SU-DHL-6 (cell line): ENCODE measurements at regions not wholly inside any gene's neighbourhood (a gene's known extent, or its start where the extent isn't known, plus 50 kb on each side); places are given as distances from the start of the nearest gene placed in this dataset.

Experiments used
- H2AFZ ChIP-seq: fragments of 200-600 bp; sonication (generic); 2 replicates; pipeline ENCODE4 v1.6.1; 2014; ENCODE audit warnings: low read depth, mild to moderate bottlenecking, moderate library complexity, mixed read lengths, antibody characterized with exemption, low read length; ENCODE audit not compliant: severe bottlenecking
- H3F3A ChIP-seq: fragments of 200-600 bp; shearing (Covaris generic); 2 replicates; pipeline ENCODE4 v1.6.0; 2016; ENCODE audit warnings: antibody characterized with exemption, mild to moderate bottlenecking; ENCODE audit not compliant: insufficient read depth
- H3K27ac ChIP-seq: fragments of 200-600 bp; sonication (generic); 2 replicates; pipeline ENCODE4 v1.5.1; 2016; ENCODE audit warnings: low read depth, mild to moderate bottlenecking, low read length, moderate library complexity, mixed read lengths
- H3K27me3 ChIP-seq: fragments of 200-600 bp; sonication (generic), shearing (Covaris generic); 2 replicates; pipeline ENCODE4 v1.6.0; 2014; ENCODE audit warnings: mild to moderate bottlenecking, low read length
- H3K36me3 ChIP-seq: fragments of 200-600 bp; sonication (generic); 2 replicates; pipeline ENCODE4 v1.6.1; 2014; ENCODE audit warnings: mild to moderate bottlenecking, low read length, mixed read lengths
- H3K4me2 ChIP-seq: fragments of 300-600, 200-600 bp; shearing (Covaris generic), sonication (generic); 2 replicates; pipeline ENCODE4 v1.6.0; 2014; ENCODE audit warnings: low read length, low read depth, mild to moderate bottlenecking; ENCODE audit not compliant: poor library complexity, severe bottlenecking
- H3K4me3 ChIP-seq: fragments of 200-600 bp; sonication (generic); 2 replicates; pipeline ENCODE4 v1.5.1; 2014; ENCODE audit warnings: antibody characterized with exemption, low read length, mild to moderate bottlenecking, mixed read lengths; ENCODE audit not compliant: insufficient read depth, poor library complexity, severe bottlenecking
- H3K79me2 ChIP-seq: fragments of 200-600 bp; sonication (generic); 2 replicates; pipeline ENCODE4 v1.6.1; 2014; ENCODE audit warnings: mild to moderate bottlenecking, low read length, moderate library complexity; ENCODE audit not compliant: insufficient read depth
- H3K9ac ChIP-seq: fragments of 200-600 bp; sonication (generic); 2 replicates; pipeline ENCODE4 v1.7.0; 2014; ENCODE audit warnings: mild to moderate bottlenecking, low read length
- H3K9me2 ChIP-seq: fragments of 200-600 bp; sonication (generic); replicated peaks from 2 replicates; pipeline ENCODE4 v1.6.1; 2014; ENCODE audit warnings: low read length; ENCODE audit not compliant: insufficient read depth
- H3K9me3 ChIP-seq: fragments of 200-600 bp; sonication (generic); 2 replicates; pipeline ENCODE4 v1.6.1; 2014; ENCODE audit warnings: low read length, mixed read lengths; ENCODE audit not compliant: insufficient read depth
- H4K20me1 ChIP-seq: fragments of 200-600 bp; sonication (generic); 2 replicates; pipeline ENCODE4 v1.6.1; 2014; ENCODE audit warnings: low read depth, mild to moderate bottlenecking, antibody characterized with exemption, low read length, moderate library complexity, mixed read lengths
- EZH2phosphoT487 ChIP-seq: fragments of 200-600 bp; sonication (generic), shearing (Covaris generic); conservative IDR thresholded peaks from 2 replicates; pipeline ENCODE4 v1.6.1; 2018; ENCODE audit warnings: mild to moderate bottlenecking, antibody characterized with exemption, low read length, moderate library complexity, mixed read lengths
- TF ChIP-seq, protein P1 (sequence below): fragments of 200-600 bp; sonication (generic); IDR thresholded peaks from one replicate; pipeline ENCODE4 v1.5.1; 2017; ENCODE audit warnings: antibody characterized with exemption, mild to moderate bottlenecking, low read length, moderate library complexity; ENCODE audit not compliant: insufficient read depth, poor library complexity, severe bottlenecking

DNA sequence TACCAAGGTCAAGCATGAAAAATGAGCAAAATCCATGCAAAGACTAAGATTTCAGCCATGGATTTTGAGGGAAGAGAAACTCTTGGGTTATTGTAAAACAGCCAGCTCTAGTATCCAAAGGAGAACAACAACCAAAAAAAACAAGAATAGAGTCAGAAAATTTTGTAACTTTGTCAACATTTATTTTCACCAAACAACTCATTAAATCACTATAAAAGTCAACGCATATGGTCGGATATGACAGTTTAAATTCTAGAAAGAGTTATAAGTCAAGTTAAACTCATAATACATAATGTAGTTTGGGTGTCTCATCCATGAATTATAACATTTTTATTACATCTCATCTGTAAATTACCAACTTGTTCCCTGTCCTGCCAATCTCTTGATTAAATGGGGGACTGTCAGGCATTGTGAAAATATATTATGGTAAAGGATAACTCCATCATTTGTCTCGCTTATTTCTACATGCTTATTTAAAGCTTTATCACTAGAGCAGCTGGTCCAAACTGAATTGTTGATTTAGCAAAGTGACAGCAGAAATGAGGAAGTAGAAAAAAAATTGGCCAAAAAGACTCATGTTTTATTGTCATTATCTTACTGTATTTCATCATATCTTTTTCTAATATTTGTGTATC is 224.8 kb upstream of the NOCT start:
- no peak overlapping the region for H3K4me2 ChIP-seq
- H3K9me3 ChIP-seq = no peaks in the 10 kb centered on the region
- H3K27ac ChIP-seq = no peak overlapping the region
- no peak overlapping the region for H2AFZ ChIP-seq
- H3K9me2 ChIP-seq = no peaks in the 10 kb centered on the region
- H4K20me1 ChIP-seq = no peaks in the 10 kb centered on the region
- H3K4me3 ChIP-seq = no peak overlapping the region
- H3K27me3 ChIP-seq = no peaks in the 10 kb centered on the region
- H3F3A ChIP-seq = no peaks in the 10 kb centered on the region
- no peak overlapping the region for H3K9ac ChIP-seq
- H3K79me2 ChIP-seq = no peaks in the 10 kb centered on the region
- TF ChIP-seq, protein P1, sequence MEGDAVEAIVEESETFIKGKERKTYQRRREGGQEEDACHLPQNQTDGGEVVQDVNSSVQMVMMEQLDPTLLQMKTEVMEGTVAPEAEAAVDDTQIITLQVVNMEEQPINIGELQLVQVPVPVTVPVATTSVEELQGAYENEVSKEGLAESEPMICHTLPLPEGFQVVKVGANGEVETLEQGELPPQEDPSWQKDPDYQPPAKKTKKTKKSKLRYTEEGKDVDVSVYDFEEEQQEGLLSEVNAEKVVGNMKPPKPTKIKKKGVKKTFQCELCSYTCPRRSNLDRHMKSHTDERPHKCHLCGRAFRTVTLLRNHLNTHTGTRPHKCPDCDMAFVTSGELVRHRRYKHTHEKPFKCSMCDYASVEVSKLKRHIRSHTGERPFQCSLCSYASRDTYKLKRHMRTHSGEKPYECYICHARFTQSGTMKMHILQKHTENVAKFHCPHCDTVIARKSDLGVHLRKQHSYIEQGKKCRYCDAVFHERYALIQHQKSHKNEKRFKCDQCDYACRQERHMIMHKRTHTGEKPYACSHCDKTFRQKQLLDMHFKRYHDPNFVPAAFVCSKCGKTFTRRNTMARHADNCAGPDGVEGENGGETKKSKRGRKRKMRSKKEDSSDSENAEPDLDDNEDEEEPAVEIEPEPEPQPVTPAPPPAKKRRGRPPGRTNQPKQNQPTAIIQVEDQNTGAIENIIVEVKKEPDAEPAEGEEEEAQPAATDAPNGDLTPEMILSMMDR = no peak
- no peak for TF ChIP-seq EZH2phosphoT487
- no peaks in the 10 kb centered on the region for H3K36me3 ChIP-seq

DNA sequence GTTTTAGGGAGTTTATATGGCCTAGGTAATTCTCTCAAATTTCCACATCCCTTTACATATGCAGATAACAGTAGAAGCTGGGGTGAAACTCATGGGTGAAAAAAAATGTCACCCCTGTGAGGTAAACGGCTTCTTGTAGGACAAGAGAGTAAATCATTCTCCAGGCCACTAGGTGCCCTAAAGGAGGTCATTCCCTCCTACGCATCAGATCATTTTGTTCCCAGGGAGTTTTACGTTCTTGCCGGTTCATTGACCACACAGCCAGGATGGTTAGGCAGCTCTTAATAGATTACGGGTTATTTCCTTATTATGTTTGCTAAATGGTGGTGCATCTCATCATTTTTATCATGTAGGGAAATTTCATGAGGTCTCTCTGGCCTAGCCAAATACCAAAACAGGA is 225.8 kb upstream of the NOCT start:
- H3K27me3 ChIP-seq = no peaks in the 10 kb centered on the region

DNA sequence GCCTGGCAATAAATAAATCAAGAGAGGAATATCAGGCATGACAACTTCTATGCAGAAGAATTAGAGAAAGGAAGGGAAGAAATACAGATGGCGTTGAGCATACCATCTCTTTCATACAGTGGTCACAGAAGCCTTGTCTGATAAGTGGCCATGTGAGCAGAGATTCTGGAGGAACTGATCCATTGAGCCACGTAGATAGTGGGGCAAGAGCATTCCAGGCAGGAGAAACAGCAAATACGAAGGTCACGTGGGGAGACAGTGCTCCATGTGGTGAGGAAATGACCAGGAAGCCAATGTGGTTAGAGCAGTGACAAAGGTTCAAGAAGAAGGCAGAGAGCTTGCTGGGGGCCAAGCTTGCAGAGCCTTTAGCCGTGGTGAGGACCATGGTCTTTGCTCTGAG is 226.7 kb upstream of the NOCT start:
- TF ChIP-seq, protein P1 = no peak
- no peak for TF ChIP-seq EZH2phosphoT487
- no peak overlapping the region for H3K4me2 ChIP-seq
- H3K4me3 ChIP-seq = no peak overlapping the region
- H3K27me3 ChIP-seq = no peaks in the 10 kb centered on the region
- no peak overlapping the region for H2AFZ ChIP-seq
- H3K9me3 ChIP-seq = no peaks in the 10 kb centered on the region
- no peaks in the 10 kb centered on the region for H3K9me2 ChIP-seq
- no peaks in the 10 kb centered on the region for H3K36me3 ChIP-seq
- H3K9ac ChIP-seq = no peak overlapping the region
- no peaks in the 10 kb centered on the region for H4K20me1 ChIP-seq
- no peaks in the 10 kb centered on the region for H3F3A ChIP-seq
- no peaks in the 10 kb centered on the region for H3K79me2 ChIP-seq
- no peak overlapping the region for H3K27ac ChIP-seq

More for the DNA sequence above, 225.8 kb upstream of the NOCT start:
- Histone ChIP-seq H3K9ac (no peak overlapping the region), H2AFZ (no peak overlapping the region), H3K27ac (no peak overlapping the region), H3K9me3 (no peaks in the 10 kb centered on the region), H3K4me3 (no peak overlapping the region), H3K79me2 (no peaks in the 10 kb centered on the region), H3K9me2 (no peaks in the 10 kb centered on the region), H3K36me3 (no peaks in the 10 kb centered on the region), H4K20me1 (no peaks in the 10 kb centered on the region), H3K4me2 (no peak overlapping the region), H3F3A (no peaks in the 10 kb centered on the region)
- TF ChIP-seq EZH2phosphoT487 = no peak
- TF ChIP-seq, protein P1 = no peak
